Omental fat pad (tissue), 3 donors: ENCODE measurements at regions not wholly inside any gene's neighbourhood (a gene's known extent, or its start where the extent isn't known, plus 50 kb on each side); places are given as distances from the start of the nearest gene placed in this dataset.

ENCODE experiments used
- ATAC-seq: fragments of 150-250 bp; one replicate; pipeline ENCODE4 v1.9.1; 2016; ENCODE audit warnings: mild to moderate bottlenecking, moderate library complexity; ENCODE audit not compliant: low FRiP score
- DNase-seq: peaks from one replicate; pipeline ENCODE4 v3.0.0-alpha.2; 2019; ENCODE audit warnings: low spot score
- TF ChIP-seq, protein P1 (sequence below), 3 donors: fragments of 450-650 bp; IDR thresholded peaks; one replicate each; pipeline ENCODE4 v1.5.1; 2016 to 2017; ENCODE audit warnings: antibody characterized with exemption in 3 of 3, mild to moderate bottlenecking in 3 of 3, moderate library complexity in 2 of 3

DNA sequence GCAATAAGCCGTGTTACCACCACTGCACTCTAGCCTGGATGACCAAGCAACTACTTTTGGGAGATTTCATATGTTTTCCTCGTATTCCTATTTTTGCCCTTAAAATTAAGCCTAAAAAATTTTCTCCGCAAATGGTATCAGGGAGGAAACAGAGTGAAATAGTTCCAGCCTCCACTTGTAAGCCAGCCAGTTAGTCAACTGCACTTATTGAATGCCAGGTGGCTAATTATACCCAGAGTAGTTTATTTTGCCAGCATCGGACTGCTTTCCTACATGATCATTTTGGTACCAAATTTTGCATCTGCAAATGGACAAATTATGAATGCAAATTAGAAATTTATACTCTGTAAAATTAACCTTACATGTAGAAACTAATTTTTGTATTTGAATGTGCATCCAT is 90.2 kb upstream of the ARHGAP28 start:
- DNase-seq (no peak), ATAC-seq (no peak)
- TF ChIP-seq, protein P1, sequence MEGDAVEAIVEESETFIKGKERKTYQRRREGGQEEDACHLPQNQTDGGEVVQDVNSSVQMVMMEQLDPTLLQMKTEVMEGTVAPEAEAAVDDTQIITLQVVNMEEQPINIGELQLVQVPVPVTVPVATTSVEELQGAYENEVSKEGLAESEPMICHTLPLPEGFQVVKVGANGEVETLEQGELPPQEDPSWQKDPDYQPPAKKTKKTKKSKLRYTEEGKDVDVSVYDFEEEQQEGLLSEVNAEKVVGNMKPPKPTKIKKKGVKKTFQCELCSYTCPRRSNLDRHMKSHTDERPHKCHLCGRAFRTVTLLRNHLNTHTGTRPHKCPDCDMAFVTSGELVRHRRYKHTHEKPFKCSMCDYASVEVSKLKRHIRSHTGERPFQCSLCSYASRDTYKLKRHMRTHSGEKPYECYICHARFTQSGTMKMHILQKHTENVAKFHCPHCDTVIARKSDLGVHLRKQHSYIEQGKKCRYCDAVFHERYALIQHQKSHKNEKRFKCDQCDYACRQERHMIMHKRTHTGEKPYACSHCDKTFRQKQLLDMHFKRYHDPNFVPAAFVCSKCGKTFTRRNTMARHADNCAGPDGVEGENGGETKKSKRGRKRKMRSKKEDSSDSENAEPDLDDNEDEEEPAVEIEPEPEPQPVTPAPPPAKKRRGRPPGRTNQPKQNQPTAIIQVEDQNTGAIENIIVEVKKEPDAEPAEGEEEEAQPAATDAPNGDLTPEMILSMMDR (IDR thresholded peaks at IDR 0.05) = no peak

DNA sequence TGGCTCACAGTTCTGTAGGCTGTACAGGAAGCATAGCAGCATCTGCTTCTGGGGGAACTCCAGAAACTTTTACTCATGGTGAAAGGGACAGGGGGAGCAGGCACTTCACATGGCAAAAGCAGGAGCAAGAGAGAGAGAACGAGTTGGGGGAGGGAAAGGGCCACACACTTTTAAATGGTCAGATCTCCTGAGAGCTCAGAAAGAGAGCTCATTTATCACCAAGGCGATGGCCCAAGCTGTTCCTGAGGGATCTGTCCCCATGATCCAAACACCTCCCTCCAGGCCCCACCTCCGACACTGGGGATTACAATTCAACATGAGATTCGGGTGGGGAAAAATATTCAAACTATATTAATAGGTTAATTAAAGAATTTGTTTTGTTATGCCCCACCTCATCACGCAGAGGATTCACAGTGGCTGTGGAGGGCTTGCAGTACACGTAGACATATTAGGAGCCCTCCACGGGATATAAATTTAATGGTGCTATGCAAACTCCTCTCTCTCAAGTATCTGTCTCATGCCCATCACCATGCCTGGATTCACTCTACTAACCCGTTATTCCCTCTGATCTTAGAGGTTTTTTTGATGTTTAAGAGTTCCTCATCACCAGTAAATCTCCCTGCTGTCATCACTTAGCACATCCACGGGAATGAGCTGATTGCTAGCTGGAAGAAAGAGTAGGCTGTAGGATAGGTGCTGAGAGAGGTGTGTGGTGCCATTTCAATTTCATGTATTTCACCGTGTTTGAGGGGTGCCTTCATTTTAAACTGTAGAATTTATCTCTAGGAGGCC is 84.5 kb upstream of the ARHGAP28 start:
- TF ChIP-seq, protein P1 (IDR thresholded peaks at IDR 0.05) = no peak
- ATAC-seq (no peak), DNase-seq (no peak)

DNA sequence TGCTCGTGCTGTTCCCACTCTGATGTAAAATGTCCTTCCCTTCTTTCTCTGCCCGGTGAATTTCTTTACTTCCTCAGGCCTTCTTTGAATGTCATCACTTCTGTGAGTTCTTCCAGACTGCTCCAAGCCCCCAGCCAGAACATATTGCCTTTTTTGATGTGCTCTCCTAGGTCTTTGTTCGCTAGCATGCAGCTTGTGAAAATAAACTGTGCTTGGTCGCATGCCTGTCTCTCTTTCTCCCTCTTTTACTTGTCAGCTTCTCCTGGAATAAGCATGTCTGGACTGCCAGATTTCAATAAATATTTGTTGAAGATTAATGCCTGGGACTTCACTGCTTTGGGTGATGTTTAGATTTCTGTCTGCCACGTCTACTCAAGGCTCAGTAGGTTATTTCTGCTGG is 82.7 kb upstream of the ARHGAP28 start:
- no peak for DNase-seq

DNA sequence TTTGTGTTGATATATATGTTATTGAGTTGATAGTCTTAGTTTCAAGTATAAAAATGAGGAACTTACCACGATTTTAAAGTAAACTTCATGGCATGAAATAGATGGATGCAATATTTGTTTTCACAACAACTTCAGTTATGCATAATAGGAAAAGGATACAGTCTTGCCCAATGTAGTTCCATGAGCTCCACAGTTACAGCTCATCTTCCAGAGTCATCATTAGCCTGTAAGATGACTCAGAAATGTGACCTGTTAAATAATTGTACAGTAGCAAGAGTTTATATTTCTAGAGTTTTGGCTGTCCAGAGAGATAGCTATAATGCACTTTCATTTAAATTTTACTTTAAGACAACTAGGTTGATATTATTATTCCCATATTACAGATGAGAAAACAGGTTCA is 80.9 kb upstream of the ARHGAP28 start:
- DNase-seq (no peak), ATAC-seq (no peak)
- TF ChIP-seq, protein P1 (IDR thresholded peaks at IDR 0.05) = no peak

More for the DNA sequence above, 82.7 kb upstream of the ARHGAP28 start:
- TF ChIP-seq, protein P1 (IDR thresholded peaks at IDR 0.05) = no peak
- no peak for ATAC-seq

DNA sequence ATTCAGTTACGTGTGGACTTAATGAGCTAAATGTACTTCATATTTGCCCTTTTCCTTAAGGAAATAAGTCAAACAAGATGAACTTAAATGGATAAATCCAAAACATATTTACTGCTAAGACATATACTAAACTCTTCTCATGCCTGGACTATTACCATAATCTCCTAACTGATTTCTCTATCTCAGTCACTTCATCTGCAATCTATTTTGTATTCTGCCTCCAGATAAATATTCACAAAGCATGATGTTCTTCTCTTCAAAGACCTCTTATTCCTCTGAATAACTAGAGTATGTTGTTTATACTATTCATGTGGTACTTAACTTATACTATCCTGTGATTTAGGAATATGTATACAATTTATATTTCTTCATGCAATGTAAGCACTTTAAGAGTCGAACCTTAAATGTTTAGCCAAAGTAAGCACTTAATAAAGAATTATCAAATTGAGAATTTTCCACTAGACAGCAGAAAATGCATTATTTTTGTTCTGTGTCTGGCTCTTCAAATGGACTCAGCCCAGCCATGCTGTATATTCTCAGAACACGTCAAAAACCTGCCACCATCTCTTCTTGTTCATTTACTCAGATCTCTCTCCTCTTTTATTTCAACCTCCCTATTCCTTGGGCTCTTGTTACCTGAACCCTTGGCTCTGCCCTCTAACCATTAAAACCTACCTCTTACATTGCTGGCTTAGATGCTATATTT is 79.9 kb upstream of the ARHGAP28 start:
- DNase-seq (no peak), ATAC-seq (no peak)
- TF ChIP-seq, protein P1 (IDR thresholded peaks at IDR 0.05) = no peak

- DNase-seq (no peak), ATAC-seq (no peak)
- TF ChIP-seq, protein P1 (IDR thresholded peaks at IDR 0.05) = no peak
These were observed 79.4 kb upstream of the ARHGAP28 start for GRCh38 chr18:6650127-6650507.

DNA sequence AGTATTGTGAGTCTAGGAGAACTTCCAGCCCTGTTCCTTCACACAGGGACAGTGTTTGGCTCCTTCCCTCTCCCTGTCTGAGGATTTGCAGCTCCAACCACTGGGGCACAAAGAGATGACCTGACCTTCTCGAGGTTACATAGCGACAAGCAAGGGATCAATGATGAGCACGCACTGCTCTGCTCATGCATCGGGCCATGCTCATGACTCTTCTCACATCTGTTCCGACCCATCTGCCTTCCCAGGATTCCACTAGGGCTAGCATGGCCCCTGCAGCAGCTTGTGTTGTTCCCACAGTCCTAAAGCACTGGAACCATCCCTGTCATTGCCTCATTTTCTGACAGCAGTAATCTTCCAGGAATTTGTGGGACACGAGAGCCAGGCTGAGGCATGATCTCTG is 78.8 kb upstream of the ARHGAP28 start:
- no peak for ATAC-seq
- TF ChIP-seq, protein P1 (IDR thresholded peaks at IDR 0.05) = no peak
- no peak for DNase-seq
